ENCODE measurements at regions not wholly inside any gene's neighbourhood (a gene's known extent, or its start where the extent isn't known, plus 50 kb on each side); places are given as distances from the start of the nearest gene placed in this dataset.

DNA sequence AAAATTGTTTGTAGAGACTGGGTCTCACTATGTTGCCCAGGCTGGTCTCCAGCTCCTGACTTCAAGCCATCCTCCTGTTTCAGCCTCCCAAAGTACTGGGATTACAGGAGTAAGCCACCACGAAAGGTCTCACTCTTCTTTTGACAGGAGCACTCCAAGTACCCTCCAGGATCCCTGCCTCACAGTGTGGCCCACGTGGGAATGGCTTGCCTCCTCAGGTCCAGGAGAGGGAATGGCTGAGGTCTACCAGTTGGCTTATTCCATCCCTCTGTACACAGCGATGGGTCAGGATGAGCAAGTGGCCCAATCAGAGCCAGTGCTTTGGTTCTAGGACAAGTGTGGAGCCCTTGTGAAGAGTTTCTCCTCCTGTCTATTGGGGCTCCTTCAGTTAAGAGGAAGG lies 73.7 kb upstream of the ZNF423 start:
- no peak overlapping the region for H3K27ac ChIP-seq
- TF ChIP-seq CTCF (IDR thresholded peaks at IDR 0.05) (no peak), ZFX (IDR thresholded peaks at IDR 0.05; ENCODE audit: borderline replicate concordance) (no peak)

DNA sequence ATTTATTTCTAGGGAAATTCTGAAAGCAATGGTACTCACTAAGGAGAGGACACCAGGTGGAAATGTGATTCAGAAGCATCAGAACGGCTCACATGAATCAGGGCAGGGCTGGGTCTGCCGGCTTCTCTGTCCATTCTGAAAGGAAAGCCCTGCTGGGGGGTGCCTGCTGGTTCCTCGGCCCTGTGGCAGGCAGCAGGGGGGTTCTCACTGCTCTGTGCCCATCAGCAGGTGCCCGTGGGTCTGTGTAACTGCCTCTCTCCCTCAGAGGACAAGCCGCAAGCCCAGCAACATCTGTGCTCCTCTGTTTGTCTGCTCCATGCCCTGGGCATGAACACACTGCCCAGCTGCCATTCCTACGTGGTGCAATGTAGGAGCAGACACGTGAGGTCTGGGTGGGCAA lies 74.9 kb upstream of the ZNF423 start:
- TF ChIP-seq ZFX (IDR thresholded peaks at IDR 0.05; ENCODE audit: borderline replicate concordance), result no peak
- no peak for TF ChIP-seq CTCF (IDR thresholded peaks at IDR 0.05)
- no peak overlapping the region for H3K27ac ChIP-seq

DNA sequence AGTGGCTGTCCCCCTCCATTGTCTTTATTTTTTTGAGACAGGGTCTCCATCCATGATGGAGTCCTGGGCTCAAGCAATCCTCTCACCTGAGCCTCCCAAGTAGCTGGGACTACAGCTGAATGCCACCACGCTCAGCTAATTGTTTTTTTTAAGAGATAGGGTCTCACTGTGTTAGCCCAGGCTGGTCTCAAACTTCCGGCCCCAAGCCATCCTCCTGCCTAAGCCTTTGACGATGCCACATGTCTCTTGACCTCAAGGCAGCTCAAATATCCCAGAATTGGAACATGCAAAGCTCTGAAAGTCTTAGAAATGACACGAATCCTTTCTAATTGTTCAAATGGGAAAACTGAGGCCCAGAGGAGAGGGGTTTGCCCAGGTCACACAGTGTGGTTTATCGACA lies 75.4 kb upstream of the ZNF423 start:
- TF ChIP-seq CTCF (IDR thresholded peaks at IDR 0.05), result no peak
- no peak for TF ChIP-seq ZFX (IDR thresholded peaks at IDR 0.05; ENCODE audit: borderline replicate concordance)
- no peak overlapping the region for H3K27ac ChIP-seq

GRCh38 chr16:49931916-49932315 lies 76.0 kb upstream of the ZNF423 start:
- TF ChIP-seq CTCF (IDR thresholded peaks at IDR 0.05) (no peak), ZFX (IDR thresholded peaks at IDR 0.05; ENCODE audit: borderline replicate concordance) (no peak)
- H3K27ac ChIP-seq, result no peak overlapping the region

GRCh38 chr16:49932434-49932833 lies 76.5 kb upstream of the ZNF423 start:
- H3K27ac ChIP-seq, result no peak overlapping the region
- TF ChIP-seq CTCF (IDR thresholded peaks at IDR 0.05) (no peak), ZFX (IDR thresholded peaks at IDR 0.05; ENCODE audit: borderline replicate concordance) (no peak)

DNA sequence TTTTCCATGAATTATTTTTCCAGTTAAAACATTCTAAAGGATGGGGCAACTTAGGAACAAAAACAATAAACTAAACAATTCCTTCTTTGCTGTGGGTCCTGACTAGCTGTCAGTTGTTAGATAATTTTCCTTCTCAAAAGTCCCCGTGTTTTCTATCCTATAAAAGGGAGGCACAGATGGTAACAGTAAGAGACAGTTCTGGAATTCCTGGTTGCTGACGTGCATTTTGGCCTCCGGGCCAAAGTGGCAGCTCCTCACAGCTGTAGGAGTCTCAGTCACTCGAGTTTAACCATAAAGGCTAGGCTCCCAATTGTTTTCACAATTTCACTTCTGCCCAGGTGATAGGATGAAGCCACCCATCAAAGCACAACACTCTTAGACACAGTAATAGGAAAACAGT lies 77.0 kb upstream of the ZNF423 start:
- H3K27ac ChIP-seq, result no peak overlapping the region
- TF ChIP-seq ZFX (IDR thresholded peaks at IDR 0.05; ENCODE audit: borderline replicate concordance), result no peak
- TF ChIP-seq CTCF (IDR thresholded peaks at IDR 0.05), result no peak

- H3K27ac ChIP-seq, result no peak overlapping the region
- no peak for TF ChIP-seq CTCF (IDR thresholded peaks at IDR 0.05)
- TF ChIP-seq ZFX (IDR thresholded peaks at IDR 0.05; ENCODE audit: borderline replicate concordance), result no peak
These were observed 80.9 kb upstream of the ZNF423 start for GRCh38 chr16:49936791-49937190.
